K562 (cell line): ENCODE measurements at regions not wholly inside any gene's neighbourhood (a gene's known extent, or its start where the extent isn't known, plus 50 kb on each side); places are given as distances from the start of the nearest gene placed in this dataset.

Experiments used
- ATAC-seq: fragments of 200-7000 bp; cut with Tn5 transposase; 3 replicates; pipeline ENCODE4 v1.9.1; 2020; ENCODE audit warnings: moderate library complexity
- BruUV-seq: library from RNA; stranded (reverse); fragments of 400-500 nt; replicated peaks from 2 replicates; lab custom pipeline; 2021; lab: Mats Ljungman, UMichigan
- CTCF ChIA-PET: fragments of 300-600 bp; formaldehyde crosslinking; extraction: SDS; loops from one replicate; lab custom pipeline; 2021; ENCODE audit warnings: low intra/inter-chr PET ratio; lab: Yijun Ruan, JAX
- POLR2A ChIA-PET: fragments of 300-600, 350-650 bp; sonication (Branson Sonifier 250); formaldehyde crosslinking; extraction: SDS; loops from one replicate; lab custom pipeline; 2021; ENCODE audit warnings: antibody characterized with exemption, inconsistent platforms; lab: Yijun Ruan, JAX
- DNase-seq, 4 experiments: peaks; one replicate each; pipeline versions ENCODE4 v3.0.0 to v3.0.0-alpha.2; 2011 to 2018; ENCODE audit warnings: low spot score in 3 of 4, mixed read lengths in 3 of 4; ENCODE audit errors: extremely low read depth in 1 of 4
- FAIRE-seq: peaks from 2 replicates; lab custom pipeline; 2011; peaks lifted over from hg19 to GRCh38; lab: Jason Lieb, UNC
- H2AFZ ChIP-seq: 2 replicates; pipeline ENCODE4 v1.6.0; 2011; ENCODE audit warnings: low read depth, low read length, control low read depth, inconsistent platforms
- H3K27ac ChIP-seq: fragments of 200-600 bp; 3 replicates; pipeline ENCODE4 v1.8.0; 2011; ENCODE audit warnings: low read depth, mild to moderate bottlenecking, control low read depth, inconsistent platforms, low read length, moderate library complexity, mixed read lengths; ENCODE audit errors: extremely low read depth
- H3K27me3 ChIP-seq, 2 experiments: fragments of 300-600 bp in 1 of 2; 2 replicates in 1 of 2; 3 replicates in 1 of 2; pipeline versions ENCODE4 v1.6.0 to v1.8.0; 2011; ENCODE audit warnings: inconsistent platforms in 2 of 2, low read length in 2 of 2, mild to moderate bottlenecking in 1 of 2, mixed read lengths in 1 of 2, moderate library complexity in 1 of 2; ENCODE audit not compliant: control insufficient read depth in 2 of 2, insufficient read depth in 2 of 2
- H3K36me3 ChIP-seq: fragments of 300-600 bp; 3 replicates; pipeline ENCODE4 v1.8.0; 2011; ENCODE audit warnings: mild to moderate bottlenecking, low read length, inconsistent platforms; ENCODE audit not compliant: control insufficient read depth, insufficient read depth
- H3K4me1 ChIP-seq, 2 experiments: fragments of 200-600 bp in 1 of 2; replicated peaks in 1 of 2; 2 replicates in 1 of 2; 3 replicates in 1 of 2; pipeline versions ENCODE4 v1.5.1 to v1.8.0; 2011; ENCODE audit warnings: inconsistent platforms in 2 of 2, low read length in 2 of 2, mild to moderate bottlenecking in 1 of 2, mixed read lengths in 1 of 2, moderate library complexity in 1 of 2; ENCODE audit not compliant: control insufficient read depth in 2 of 2, insufficient read depth in 2 of 2
- H3K4me2 ChIP-seq: 2 replicates; pipeline ENCODE4 v1.6.1; 2011; ENCODE audit warnings: low read length, control low read depth, inconsistent platforms, mixed read lengths; ENCODE audit not compliant: insufficient read depth
- H3K4me3 ChIP-seq: fragments of 200-600 bp; sonication (generic), shearing (Covaris generic); 2 replicates; pipeline ENCODE4 v1.5.1; 2016; ENCODE audit warnings: control low read depth, inconsistent platforms
- H3K79me2 ChIP-seq: fragments of 200-600 bp; 3 replicates; pipeline ENCODE4 v1.8.0; 2011; ENCODE audit warnings: low read length, inconsistent platforms; ENCODE audit not compliant: control insufficient read depth, insufficient read depth
- H3K9ac ChIP-seq, 2 experiments: 2 replicates each; pipeline versions ENCODE4 v1.6.0 to v1.6.1; 2011; ENCODE audit warnings: low read depth in 2 of 2, low read length in 2 of 2, control low read depth in 1 of 2, inconsistent platforms in 1 of 2, mild to moderate bottlenecking in 1 of 2, mixed read lengths in 1 of 2; ENCODE audit not compliant: insufficient read depth in 1 of 2
- H3K9me1 ChIP-seq: one replicate; pipeline ENCODE4 v1.6.0; 2011; ENCODE audit warnings: inconsistent platforms, mild to moderate bottlenecking, low read length, moderate library complexity; ENCODE audit not compliant: control insufficient read depth, insufficient read depth
- H3K9me3 ChIP-seq: replicated peaks from 2 replicates; pipeline ENCODE4 v1.5.1; 2011; ENCODE audit warnings: low read depth, low read length, inconsistent platforms; ENCODE audit not compliant: control insufficient read depth, insufficient read depth
- H4K20me1 ChIP-seq: replicated peaks from 2 replicates; pipeline ENCODE4 v1.6.1; 2011; ENCODE audit warnings: low read length, inconsistent platforms, mixed read lengths; ENCODE audit not compliant: control insufficient read depth, insufficient read depth
- CSDE1 ChIP-seq, 2 experiments: fragments of 450-650 bp; IDR thresholded peaks; 2 replicates each; pipeline ENCODE4 v1.6.1; 2016; ENCODE audit warnings: mild to moderate bottlenecking in 1 of 2
- EHMT2 ChIP-seq: fragments of 450-650 bp; IDR thresholded peaks from 2 replicates; pipeline ENCODE4 v1.6.1; 2018; ENCODE audit warnings: antibody characterized with exemption
- MYBL2 ChIP-seq, 2 experiments: fragments of 450-650 bp in 1 of 2; sonication (generic) in 1 of 2; formaldehyde crosslinking in 1 of 2; IDR thresholded peaks; 2 replicates each; pipeline versions ENCODE4 v1.6.1 to v1.8.1; 2017 to 2022; ENCODE audit warnings: borderline replicate concordance in 1 of 2, inconsistent platforms in 1 of 2, low read depth in 1 of 2, mild to moderate bottlenecking in 1 of 2, missing genetic modification reagents in 1 of 2, moderate library complexity in 1 of 2
- PHF20 ChIP-seq: fragments of 450-650 bp; IDR thresholded peaks from 2 replicates; pipeline ENCODE4 v1.6.1; 2018; ENCODE audit not compliant: partially characterized antibody
- ZNF12 ChIP-seq: sonication (generic); formaldehyde crosslinking; IDR thresholded peaks from 2 replicates; pipeline ENCODE4 v1.4.0; 2020; ENCODE audit warnings: mild to moderate bottlenecking, missing genetic modification reagents
- ZNF24 ChIP-seq: fragments of 450-650 bp; IDR thresholded peaks from 2 replicates; pipeline ENCODE4 v1.6.1; 2016
- ZNF445 ChIP-seq: fragments of 250-450 bp; sonication (Bioruptor Pico); IDR thresholded peaks from 2 replicates; pipeline ENCODE4 v1.4.0; 2020; ENCODE audit warnings: low read depth, mild to moderate bottlenecking, moderate library complexity
- ZNF644 ChIP-seq: fragments of 200-800 bp; sonication (Bioruptor generic); IDR thresholded peaks from 2 replicates; pipeline ENCODE4 v1.6.1; 2016; ENCODE audit warnings: low read depth, missing genetic modification characterization, missing compliant biosample characterization
- in situ Hi-C: fragments of 300-500 bp; cut with MboI; formaldehyde crosslinking; loops from 4 replicates; pipeline ENCODE4 v1.15.0; 2018; ENCODE audit warnings: inconsistent platforms, mixed read lengths
- intact Hi-C: fragments of 100-400 bp; cut with micrococcal nuclease; formaldehyde crosslinking; loops from 2 replicates; pipeline ENCODE4 v1.14.2; 2022
- TF ChIP-seq, protein P1 (sequence below): fragments of 200-800 bp; sonication (Bioruptor generic); IDR thresholded peaks from 2 replicates; pipeline ENCODE4 v1.6.1; 2016; ENCODE audit warnings: missing genetic modification characterization, missing compliant biosample characterization
- TF ChIP-seq, protein P2 (sequence below): fragments of 200-800 bp; sonication (Bioruptor generic); IDR thresholded peaks from 2 replicates; pipeline ENCODE4 v1.6.1; 2017; ENCODE audit warnings: missing genetic modification characterization, missing compliant biosample characterization
- TF ChIP-seq, protein P3 (sequence below): fragments of 250-450 bp; sonication (Bioruptor Pico); IDR thresholded peaks from 2 replicates; pipeline ENCODE4 v1.8.0; 2021; ENCODE audit warnings: moderate library complexity, mild to moderate bottlenecking, inconsistent platforms
- TF ChIP-seq, protein P4 (sequence below): sonication (generic); formaldehyde crosslinking; IDR thresholded peaks from 2 replicates; pipeline ENCODE4 v1.8.1; 2023; ENCODE audit warnings: missing genetic modification reagents, mild to moderate bottlenecking, borderline replicate concordance

DNA sequence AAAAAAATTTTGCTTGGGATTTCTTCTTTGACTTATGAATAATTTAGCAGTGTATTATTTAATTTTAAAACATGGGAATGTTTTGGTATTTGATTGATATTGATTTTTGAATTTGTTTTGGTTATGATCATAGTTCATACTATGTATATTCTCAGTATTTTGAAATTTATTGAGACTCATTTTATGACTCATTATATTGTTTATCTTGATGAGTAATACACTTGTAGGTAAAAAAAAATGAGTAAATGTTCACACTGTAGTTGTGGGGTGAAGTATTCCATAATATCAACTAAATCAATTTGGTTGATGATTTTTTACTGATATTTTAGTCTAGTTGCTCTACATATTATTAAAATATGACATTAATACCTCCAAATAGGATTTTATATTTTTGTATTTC, 1142.2 kb downstream of the ADGRL3 start:
- in situ Hi-C loops (no loop called here), intact Hi-C loops (no loop called here)
- no peaks in the 10 kb centered on the region for H3K4me1 ChIP-seq
- no peak overlapping the region for H2AFZ ChIP-seq
- H3K4me2 ChIP-seq = no peak overlapping the region
- ChIA-PET POLR2A (no interaction called here), CTCF (no interaction called here)
- H3K9me1 ChIP-seq = no peaks in the 10 kb centered on the region
- H3K9ac ChIP-seq = no peak overlapping the region
- H3K4me3 ChIP-seq = no peak overlapping the region
- ATAC-seq (no peak), DNase-seq (no peak), FAIRE-seq (no peak)
- BruUV-seq = no TSS peak
- no peaks in the 10 kb centered on the region for H3K79me2 ChIP-seq
- H3K36me3 ChIP-seq = no peaks in the 10 kb centered on the region
- H4K20me1 ChIP-seq = no peaks in the 10 kb centered on the region
- 0 out of 2 replicates have a peak, but pooled peaks cover 2% of the 10 kb centered on the region for H3K9me3 ChIP-seq
- H3K27ac ChIP-seq = no peak overlapping the region
- H3K27me3 ChIP-seq = no peaks in the 10 kb centered on the region
- no peak for TF ChIP-seq PHF20
- TF ChIP-seq, protein P1, sequence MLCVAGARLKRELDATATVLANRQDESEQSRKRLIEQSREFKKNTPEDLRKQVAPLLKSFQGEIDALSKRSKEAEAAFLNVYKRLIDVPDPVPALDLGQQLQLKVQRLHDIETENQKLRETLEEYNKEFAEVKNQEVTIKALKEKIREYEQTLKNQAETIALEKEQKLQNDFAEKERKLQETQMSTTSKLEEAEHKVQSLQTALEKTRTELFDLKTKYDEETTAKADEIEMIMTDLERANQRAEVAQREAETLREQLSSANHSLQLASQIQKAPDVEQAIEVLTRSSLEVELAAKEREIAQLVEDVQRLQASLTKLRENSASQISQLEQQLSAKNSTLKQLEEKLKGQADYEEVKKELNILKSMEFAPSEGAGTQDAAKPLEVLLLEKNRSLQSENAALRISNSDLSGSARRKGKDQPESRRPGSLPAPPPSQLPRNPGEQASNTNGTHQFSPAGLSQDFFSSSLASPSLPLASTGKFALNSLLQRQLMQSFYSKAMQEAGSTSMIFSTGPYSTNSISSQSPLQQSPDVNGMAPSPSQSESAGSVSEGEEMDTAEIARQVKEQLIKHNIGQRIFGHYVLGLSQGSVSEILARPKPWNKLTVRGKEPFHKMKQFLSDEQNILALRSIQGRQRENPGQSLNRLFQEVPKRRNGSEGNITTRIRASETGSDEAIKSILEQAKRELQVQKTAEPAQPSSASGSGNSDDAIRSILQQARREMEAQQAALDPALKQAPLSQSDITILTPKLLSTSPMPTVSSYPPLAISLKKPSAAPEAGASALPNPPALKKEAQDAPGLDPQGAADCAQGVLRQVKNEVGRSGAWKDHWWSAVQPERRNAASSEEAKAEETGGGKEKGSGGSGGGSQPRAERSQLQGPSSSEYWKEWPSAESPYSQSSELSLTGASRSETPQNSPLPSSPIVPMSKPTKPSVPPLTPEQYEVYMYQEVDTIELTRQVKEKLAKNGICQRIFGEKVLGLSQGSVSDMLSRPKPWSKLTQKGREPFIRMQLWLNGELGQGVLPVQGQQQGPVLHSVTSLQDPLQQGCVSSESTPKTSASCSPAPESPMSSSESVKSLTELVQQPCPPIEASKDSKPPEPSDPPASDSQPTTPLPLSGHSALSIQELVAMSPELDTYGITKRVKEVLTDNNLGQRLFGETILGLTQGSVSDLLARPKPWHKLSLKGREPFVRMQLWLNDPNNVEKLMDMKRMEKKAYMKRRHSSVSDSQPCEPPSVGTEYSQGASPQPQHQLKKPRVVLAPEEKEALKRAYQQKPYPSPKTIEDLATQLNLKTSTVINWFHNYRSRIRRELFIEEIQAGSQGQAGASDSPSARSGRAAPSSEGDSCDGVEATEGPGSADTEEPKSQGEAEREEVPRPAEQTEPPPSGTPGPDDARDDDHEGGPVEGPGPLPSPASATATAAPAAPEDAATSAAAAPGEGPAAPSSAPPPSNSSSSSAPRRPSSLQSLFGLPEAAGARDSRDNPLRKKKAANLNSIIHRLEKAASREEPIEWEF (CRISPR knock-in tag) = no peak
- TF ChIP-seq ZNF12 = no peak
- no peak for TF ChIP-seq CSDE1 (IDR thresholded peaks at IDR 0.05)
- no peak for TF ChIP-seq ZNF24
- TF ChIP-seq, protein P2, sequence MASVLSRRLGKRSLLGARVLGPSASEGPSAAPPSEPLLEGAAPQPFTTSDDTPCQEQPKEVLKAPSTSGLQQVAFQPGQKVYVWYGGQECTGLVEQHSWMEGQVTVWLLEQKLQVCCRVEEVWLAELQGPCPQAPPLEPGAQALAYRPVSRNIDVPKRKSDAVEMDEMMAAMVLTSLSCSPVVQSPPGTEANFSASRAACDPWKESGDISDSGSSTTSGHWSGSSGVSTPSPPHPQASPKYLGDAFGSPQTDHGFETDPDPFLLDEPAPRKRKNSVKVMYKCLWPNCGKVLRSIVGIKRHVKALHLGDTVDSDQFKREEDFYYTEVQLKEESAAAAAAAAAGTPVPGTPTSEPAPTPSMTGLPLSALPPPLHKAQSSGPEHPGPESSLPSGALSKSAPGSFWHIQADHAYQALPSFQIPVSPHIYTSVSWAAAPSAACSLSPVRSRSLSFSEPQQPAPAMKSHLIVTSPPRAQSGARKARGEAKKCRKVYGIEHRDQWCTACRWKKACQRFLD (CRISPR knock-in tag) = no peak
- TF ChIP-seq MYBL2 (IDR thresholded peaks at IDR 0.05; ENCODE audit: low read depth) = no peak
- no peak for TF ChIP-seq MYBL2 (CRISPR knock-in tag; IDR thresholded peaks at IDR 0.05; ENCODE audit: borderline replicate concordance)
- TF ChIP-seq EHMT2 = no peak
- TF ChIP-seq ZNF644 (tag) = no peak
- TF ChIP-seq ZNF445 (CRISPR knock-in tag) = no peak
- TF ChIP-seq, protein P3, sequence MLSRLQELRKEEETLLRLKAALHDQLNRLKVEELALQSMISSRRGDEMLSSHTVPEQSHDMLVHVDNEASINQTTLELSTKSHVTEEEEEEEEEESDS (CRISPR knock-in tag) = no peak
- TF ChIP-seq, protein P4, sequence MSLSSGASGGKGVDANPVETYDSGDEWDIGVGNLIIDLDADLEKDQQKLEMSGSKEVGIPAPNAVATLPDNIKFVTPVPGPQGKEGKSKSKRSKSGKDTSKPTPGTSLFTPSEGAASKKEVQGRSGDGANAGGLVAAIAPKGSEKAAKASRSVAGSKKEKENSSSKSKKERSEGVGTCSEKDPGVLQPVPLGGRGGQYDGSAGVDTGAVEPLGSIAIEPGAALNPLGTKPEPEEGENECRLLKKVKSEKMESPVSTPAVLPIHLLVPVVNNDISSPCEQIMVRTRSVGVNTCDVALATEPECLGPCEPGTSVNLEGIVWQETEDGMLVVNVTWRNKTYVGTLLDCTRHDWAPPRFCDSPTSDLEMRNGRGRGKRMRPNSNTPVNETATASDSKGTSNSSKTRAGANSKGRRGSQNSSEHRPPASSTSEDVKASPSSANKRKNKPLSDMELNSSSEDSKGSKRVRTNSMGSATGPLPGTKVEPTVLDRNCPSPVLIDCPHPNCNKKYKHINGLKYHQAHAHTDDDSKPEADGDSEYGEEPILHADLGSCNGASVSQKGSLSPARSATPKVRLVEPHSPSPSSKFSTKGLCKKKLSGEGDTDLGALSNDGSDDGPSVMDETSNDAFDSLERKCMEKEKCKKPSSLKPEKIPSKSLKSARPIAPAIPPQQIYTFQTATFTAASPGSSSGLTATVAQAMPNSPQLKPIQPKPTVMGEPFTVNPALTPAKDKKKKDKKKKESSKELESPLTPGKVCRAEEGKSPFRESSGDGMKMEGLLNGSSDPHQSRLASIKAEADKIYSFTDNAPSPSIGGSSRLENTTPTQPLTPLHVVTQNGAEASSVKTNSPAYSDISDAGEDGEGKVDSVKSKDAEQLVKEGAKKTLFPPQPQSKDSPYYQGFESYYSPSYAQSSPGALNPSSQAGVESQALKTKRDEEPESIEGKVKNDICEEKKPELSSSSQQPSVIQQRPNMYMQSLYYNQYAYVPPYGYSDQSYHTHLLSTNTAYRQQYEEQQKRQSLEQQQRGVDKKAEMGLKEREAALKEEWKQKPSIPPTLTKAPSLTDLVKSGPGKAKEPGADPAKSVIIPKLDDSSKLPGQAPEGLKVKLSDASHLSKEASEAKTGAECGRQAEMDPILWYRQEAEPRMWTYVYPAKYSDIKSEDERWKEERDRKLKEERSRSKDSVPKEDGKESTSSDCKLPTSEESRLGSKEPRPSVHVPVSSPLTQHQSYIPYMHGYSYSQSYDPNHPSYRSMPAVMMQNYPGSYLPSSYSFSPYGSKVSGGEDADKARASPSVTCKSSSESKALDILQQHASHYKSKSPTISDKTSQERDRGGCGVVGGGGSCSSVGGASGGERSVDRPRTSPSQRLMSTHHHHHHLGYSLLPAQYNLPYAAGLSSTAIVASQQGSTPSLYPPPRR (CRISPR knock-in tag) = no peak
